ENCODE measurements at regions not wholly inside any gene's neighbourhood (a gene's known extent, or its start where the extent isn't known, plus 50 kb on each side); places are given as distances from the start of the nearest gene placed in this dataset.
"Not testable (repeated sequence)": the region's sequence is repeated elsewhere in the genome, so short reads cannot be mapped to it uniquely, and the experiment has no call there.

DNA sequence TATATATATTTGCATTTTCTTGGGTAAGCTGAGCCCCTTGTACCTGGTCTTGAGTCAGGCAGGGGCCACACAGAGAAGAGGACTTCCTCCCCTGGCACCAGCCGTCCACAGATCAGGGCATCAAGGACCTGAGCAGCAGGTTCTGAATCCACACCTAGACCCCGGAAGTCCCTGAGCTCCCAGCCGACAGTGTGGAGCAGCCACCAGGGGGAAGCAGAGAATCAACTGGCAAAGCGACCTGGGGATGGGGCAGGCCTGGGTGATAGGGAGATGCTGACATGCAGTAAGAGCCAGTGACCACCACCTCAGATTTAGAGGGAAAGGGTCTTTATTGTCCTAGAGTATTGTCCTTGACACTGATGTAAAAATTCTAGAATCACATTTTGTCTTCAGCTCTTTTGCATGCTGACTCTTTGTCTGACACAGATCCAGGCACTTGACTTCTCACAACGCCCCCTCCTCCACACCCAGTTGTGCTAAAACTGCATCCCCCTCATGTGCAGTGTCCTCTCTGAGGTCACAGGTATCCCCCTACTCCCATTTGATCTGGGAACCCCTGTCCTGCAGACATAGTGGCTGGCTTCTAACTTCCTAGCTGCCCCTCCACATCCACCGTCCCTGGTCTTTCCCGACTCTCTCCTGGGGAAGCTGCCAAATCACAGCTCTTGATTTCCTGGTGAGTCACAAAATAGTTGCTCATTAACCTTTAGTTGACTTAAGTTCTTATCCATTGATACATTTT, 109.3 kb downstream of the GGTLC2 start:
- ATAC-seq: peak; percentile 58 to 71
- intact Hi-C loops (cut with DNase I): no loop called here
- no peak for DNase-seq

DNA sequence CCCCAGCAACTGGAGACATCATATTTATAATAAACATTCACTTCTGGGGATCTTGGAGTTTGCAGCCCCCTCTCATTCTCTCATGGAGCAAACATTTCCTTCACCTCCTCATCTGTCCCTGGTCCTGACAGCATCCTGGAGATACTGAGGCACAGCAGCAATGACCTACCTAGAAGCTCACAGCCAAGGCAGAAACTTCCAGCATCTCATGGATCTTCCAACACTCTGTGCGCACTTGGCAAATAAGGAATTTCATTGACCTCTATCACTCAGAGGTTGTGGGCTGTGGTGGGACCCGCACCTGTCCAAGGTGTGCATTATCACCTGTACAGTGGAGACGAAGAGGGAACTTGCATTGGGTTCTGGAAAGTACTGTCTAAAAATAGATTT, 109.8 kb downstream of the GGTLC2 start:
- no peak for ATAC-seq
- intact Hi-C loops (cut with DNase I): no loop called here

DNA sequence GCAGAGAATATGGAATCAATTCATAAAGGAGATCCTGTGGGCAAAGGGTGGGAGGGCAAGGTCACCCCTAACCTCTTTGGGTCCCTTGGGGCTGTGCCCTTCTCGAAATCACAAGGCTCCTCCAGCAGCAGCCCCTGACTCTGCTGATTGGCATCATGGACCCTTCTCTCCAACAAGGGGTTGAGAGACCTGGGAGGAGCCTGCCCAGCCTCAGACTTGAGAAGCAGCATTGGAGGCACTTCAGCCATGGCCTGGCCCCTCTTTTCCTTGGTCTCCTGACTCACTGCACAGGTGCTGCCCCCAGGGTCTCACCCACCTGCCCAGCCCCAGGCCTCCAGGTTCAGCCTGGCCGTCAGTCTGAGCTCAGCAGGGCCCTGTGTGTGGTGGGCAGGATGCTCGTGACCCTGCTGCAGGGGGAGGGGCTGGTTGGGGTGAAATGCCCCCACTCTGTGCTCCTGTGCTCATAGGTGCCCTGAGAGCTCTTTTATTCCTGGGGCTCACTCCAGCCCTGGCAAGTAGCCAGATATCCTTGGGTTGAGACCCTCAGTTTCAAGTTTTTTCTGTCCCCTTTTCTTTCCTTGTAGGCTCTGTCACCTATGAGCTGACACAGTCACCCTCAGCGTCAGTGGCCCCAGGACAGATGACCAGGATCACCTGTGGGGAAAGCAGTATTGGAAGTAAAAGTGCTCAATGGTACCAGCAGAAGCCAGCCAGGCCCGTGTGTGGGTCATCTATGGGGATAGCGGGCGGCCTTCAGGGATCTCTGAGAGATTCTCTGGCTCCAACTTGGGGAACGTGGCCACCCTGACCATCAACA, 110.8 kb downstream of the GGTLC2 start:
- intact Hi-C loops (cut with DNase I): no loop called here
- DNase-seq (no peak), ATAC-seq (no peak)

More for the DNA sequence above, 109.8 kb downstream of the GGTLC2 start:
- DNase-seq: no peak

DNA sequence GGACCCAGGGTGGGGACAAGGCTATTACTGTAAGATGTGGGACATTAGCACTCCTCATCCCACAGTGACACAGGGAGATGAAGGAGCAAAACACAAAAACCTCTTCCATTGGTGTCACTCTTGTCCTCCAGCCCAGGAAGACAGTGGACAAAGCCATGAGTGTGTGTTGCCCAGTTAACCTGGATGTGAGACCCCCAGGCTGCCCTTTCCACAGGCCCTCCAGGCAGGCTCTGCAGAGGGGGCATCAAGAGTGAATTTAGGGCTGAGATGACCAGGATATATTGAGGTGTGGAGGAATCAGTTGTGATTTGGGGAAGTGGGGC, 111.3 kb downstream of the GGTLC2 start:
- intact Hi-C loops (cut with DNase I): no loop called here
- DNase-seq (no peak), ATAC-seq (no peak)

- DNase-seq (no peak), ATAC-seq (no peak)
- intact Hi-C loops (cut with DNase I): no loop called here
Observed at GRCh38 chr22:22756109-22756508, 111.7 kb downstream of the GGTLC2 start.

- intact Hi-C loops (cut with DNase I); DNase-seq; ATAC-seq: not testable (repeated sequence)
Observed at GRCh38 chr22:22756551-22757201, 112.3 kb downstream of the GGTLC2 start.

- ATAC-seq; intact Hi-C loops (cut with DNase I): not testable (repeated sequence)
Observed at GRCh38 chr22:22758101-22758807, 113.8 kb downstream of the GGTLC2 start.

GRCh38 chr22:22759371-22759770, 115.0 kb downstream of the GGTLC2 start:
- intact Hi-C loops (cut with DNase I): no loop called here
- ATAC-seq: no peak
- DNase-seq: no peak

More at GRCh38 chr22:22758101-22758807, 113.8 kb downstream of the GGTLC2 start:
- DNase-seq: not testable (repeated sequence)

- DNase-seq (no peak), ATAC-seq (no peak)
- intact Hi-C loops (cut with DNase I): no loop called here
Observed at GRCh38 chr22:22759889-22760546, 115.6 kb downstream of the GGTLC2 start.

DNA sequence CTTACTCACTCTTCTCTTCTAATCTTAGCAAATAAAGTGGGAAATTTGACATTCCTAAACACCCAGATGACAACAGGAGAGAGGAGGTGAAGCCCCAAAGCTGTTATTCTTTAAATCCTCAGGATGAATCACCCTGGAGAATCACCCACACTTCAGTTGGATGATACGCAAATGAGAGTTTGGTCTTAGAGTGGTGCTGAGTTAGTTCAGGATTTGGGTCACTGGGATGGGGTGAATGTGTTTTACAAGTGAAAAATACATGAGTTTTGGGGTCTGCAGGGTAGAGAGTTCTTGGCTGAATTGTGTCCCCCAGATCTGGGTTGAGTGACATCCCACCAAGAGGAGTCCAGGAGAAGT, 117.2 kb downstream of the GGTLC2 start:
- ATAC-seq (no peak), DNase-seq (no peak)
- intact Hi-C loops (cut with DNase I): no loop called here

DNA sequence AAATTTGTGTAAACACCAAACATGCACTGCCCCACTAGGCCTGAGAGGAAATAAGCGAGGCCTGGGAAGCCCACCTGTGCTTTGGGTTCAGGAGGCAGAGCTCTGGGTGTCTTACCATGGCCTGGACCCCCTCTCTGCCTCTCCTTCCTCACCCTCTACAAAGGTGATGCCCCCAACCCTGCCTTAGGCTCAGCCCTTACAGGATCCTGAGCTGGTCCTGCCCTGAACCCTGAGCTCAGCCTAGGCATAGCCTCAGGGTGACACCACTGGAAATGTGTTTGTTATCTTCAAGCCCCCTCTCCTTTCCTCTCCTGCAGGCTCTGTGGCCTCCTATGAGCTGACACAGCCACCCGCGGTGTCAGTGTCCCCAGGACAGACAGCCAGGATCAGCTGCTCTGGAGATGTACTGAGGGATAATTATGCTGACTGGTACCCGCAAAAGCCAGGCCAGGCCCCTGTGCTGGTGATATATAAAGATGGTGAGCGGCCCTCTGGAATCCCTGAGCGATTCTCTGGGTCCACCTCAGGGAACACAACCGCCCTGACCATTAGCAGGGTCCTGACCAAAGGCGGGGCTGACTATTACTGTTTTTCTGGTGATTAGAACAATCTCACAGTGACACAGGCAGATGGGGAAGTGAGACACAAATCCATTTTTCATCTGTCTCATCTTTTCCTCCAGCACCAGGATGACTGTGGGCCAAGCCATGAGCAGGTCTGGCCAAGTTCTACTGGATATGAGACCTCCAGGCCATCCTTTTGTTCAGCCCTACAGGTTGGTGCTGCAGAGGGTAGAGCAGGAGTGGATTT, 117.8 kb downstream of the GGTLC2 start:
- no peak for DNase-seq
- no peak for ATAC-seq
- intact Hi-C loops (cut with DNase I): no loop called here

DNA sequence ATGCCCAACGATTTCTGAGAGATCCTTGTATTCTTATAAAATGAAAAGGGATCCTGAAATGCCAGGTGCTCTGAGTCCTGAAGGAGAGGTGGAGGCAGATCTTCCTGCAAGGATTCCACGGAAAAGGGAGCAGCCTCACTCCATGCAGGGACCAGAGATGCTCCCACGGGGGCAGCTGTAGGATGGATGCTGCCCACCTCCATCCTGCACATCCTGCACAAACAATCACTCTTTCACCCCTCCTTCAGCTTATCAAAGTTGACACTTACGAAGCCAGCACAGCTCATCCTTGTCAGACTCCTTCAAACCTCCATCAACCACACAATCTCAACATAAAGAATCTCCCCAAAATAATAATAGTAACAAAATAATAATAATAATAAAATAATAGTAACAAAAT, 119.1 kb downstream of the GGTLC2 start:
- ATAC-seq (no peak), DNase-seq (no peak)
- intact Hi-C loops (cut with DNase I): no loop called here

GRCh38 chr22:22764085-22764484, 119.7 kb downstream of the GGTLC2 start:
- ATAC-seq (no peak), DNase-seq (no peak)
- intact Hi-C loops (cut with DNase I): loop anchor here (2.0 kb wide), 1 partner anchor 57 kb away; no protein-coding TSS in a partner anchor

DNA sequence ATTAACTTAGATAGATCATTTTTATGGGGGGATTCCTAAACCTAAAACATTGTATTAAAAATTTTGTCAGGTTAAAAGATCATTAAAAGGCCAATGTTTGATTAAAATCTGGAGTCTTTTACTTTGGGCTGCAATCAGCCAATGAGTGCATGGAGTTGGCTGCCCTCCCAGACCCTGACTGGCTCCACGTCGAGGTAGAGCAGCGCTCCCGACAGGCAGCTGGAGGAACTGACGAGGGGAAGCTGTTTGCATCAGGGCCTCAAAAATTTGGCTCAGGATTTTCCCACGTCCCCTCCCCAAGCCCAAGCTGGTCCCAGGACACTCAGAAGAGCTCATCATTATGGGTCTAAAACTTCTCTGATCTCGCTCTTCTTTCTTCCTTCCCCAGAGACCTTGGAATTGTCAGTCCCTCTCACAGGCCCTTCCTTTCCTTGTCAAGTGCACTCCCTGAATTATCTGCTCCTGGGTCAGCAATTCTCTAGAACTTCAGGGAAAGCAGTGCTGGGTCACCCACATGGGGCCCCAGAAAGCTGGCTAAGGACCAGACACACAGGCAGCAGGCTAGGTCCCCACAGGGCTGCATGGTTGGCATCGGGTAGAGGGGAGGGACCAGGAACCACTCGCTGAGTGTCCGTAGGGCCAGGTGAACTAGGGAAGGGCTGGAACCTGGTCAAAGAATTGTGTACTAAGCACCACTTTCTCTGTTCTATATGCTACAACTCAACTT, 119.6 kb upstream of the IGLL5 start:
- DNase-seq (no peak), ATAC-seq (no peak)
- intact Hi-C loops (cut with DNase I): no loop called here

GRCh38 chr22:22768885-22769284, 118.7 kb upstream of the IGLL5 start:
- no peak for DNase-seq
- intact Hi-C loops (cut with DNase I): no loop called here
- ATAC-seq: no peak

DNA sequence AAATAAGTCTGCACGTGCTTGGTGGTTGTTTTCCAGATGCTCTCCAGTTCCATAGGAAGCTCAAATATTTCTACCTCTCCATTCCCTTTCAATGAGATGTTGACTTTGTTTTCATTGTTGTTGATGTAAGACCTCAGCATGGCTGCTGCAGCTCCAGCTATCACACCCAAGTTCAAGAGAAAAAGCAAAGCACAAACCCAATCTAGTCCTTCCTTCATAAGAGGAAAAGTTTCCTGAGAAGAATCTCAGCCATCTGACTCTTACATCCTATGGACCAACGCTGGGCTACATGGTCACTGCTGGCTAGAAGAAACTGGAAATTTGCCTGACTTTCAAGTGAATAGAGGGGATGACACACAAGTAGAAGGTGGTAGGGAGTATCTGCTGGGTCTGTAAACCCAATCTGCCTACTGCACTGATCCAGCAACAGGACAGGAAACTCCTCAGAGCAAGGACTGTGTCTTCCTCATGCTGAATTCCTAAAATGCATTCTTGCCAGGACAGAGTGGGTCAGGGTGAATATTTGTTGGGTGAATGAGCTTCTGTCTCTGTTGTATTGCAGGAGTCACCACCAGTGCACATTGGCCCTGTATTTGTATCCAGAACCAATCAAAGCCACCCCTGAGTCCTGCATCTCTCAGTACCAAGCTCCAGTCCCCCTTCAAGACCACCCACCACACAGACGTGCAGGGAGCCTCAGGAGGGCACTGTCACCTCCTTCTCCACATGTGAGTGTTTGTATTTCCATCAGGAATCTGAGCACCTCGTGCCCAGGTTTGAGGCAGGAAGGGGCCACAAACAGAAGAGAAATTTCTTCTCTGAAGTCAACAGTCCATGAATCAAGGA, 118.0 kb upstream of the IGLL5 start:
- intact Hi-C loops (cut with DNase I): no loop called here
- ATAC-seq (no peak), DNase-seq (no peak)

All from left cardiac atrium (tissue), 4 donors.